Gastrocnemius medialis (tissue), 4 donors: ENCODE measurements at regions not wholly inside any gene's neighbourhood (a gene's known extent, or its start where the extent isn't known, plus 50 kb on each side); places are given as distances from the start of the nearest gene placed in this dataset.

Experiments
- CTCF ChIP-seq, 5 experiments: fragments of 450-650 bp in 3 of 5; fragments of 200-600 bp in 2 of 5; sonication (generic) in 2 of 5; IDR thresholded peaks in 4 of 5; conservative IDR thresholded peaks in 1 of 5; 1 replicate in 4 of 5; 2 replicates in 1 of 5; pipeline ENCODE4 v1.5.1; 2016 to 2019; ENCODE audit warnings: antibody characterized with exemption in 5 of 5, mild to moderate bottlenecking in 3 of 5, moderate library complexity in 3 of 5
- POLR2A ChIP-seq, 2 donors: fragments of 450-650 bp; IDR thresholded peaks; one replicate each; pipeline ENCODE4 v1.6.1; 2017; ENCODE audit warnings: antibody characterized with exemption in 2 of 2, mild to moderate bottlenecking in 2 of 2, moderate library complexity in 2 of 2

GRCh38 chrX:131837325-131837724 lies 185.8 kb upstream of the STK26 start:
- TF ChIP-seq CTCF (IDR thresholded peaks at IDR 0.05 in 4 of 5, conservative IDR thresholded peaks at IDR 0.05 in 1 of 5) = no peak
- no peak for TF ChIP-seq POLR2A (IDR thresholded peaks at IDR 0.05)
